Mucosa of descending colon (tissue), 3 donors: ENCODE measurements at regions not wholly inside any gene's neighbourhood (a gene's known extent, or its start where the extent isn't known, plus 50 kb on each side); places are given as distances from the start of the nearest gene placed in this dataset. TPM values are rescaled to one million over a fixed set of nuclear protein-coding genes. Genes with fewer than 3 reads are reported as not detected.
"Not testable (repeated sequence)": the region's sequence is repeated elsewhere in the genome, so short reads cannot be mapped to it uniquely, and the experiment has no call there.

Experiments
- ATAC-seq: fragments of 200-7000 bp; cut with Tn5 transposase; one replicate; pipeline ENCODE4 v1.9.1; 2020; ENCODE audit warnings: mild to moderate bottlenecking, moderate library complexity
- DNase-seq, 3 donors: peaks; one replicate each; pipeline ENCODE4 v3.0.0-alpha.2; 2020
- H3K36me3 ChIP-seq: fragments of 200-600 bp; one replicate; pipeline ENCODE4 v1.8.0; 2021; ENCODE audit warnings: low read depth, mild to moderate bottlenecking
- H3K4me1 ChIP-seq: fragments of 200-600 bp; one replicate; pipeline ENCODE4 v1.8.0; 2021; ENCODE audit warnings: low read depth, mild to moderate bottlenecking
- H3K4me3 ChIP-seq: fragments of 200-600 bp; one replicate; pipeline ENCODE4 v1.8.0; 2021; ENCODE audit warnings: mild to moderate bottlenecking
- H3K9me3 ChIP-seq: fragments of 200-600 bp; one replicate; pipeline ENCODE4 v1.8.0; 2021; ENCODE audit warnings: mild to moderate bottlenecking
- intact Hi-C, 2 donors: fragments of 100-400 bp; cut with DNase I in 1 of 2; cut with micrococcal nuclease in 1 of 2; formaldehyde crosslinking; loops; one replicate each; pipeline versions ENCODE4 v1.11.0 to v1.11.1; 2022; cut with DNase I, micrococcal nuclease
- microRNA-seq: library from miRNA; unstranded; fragments of <30 nt; microRNA quantifications from one replicate; pipeline ENCODE4, GENCODE V29; 2019
- TF ChIP-seq, protein P1 (sequence below): fragments of 200-600 bp; IDR thresholded peaks from one replicate; pipeline ENCODE4 v1.8.0; 2022; ENCODE audit warnings: antibody characterized with exemption, mild to moderate bottlenecking
- donor health status: DM: no; HTN: no; CAD: no; lungs with moderate emphysema.
- donor health status: DM: no; HTN: no; CAD: no.
- donor health status: DM: no; HTN: yes; CAD: no.

DNA sequence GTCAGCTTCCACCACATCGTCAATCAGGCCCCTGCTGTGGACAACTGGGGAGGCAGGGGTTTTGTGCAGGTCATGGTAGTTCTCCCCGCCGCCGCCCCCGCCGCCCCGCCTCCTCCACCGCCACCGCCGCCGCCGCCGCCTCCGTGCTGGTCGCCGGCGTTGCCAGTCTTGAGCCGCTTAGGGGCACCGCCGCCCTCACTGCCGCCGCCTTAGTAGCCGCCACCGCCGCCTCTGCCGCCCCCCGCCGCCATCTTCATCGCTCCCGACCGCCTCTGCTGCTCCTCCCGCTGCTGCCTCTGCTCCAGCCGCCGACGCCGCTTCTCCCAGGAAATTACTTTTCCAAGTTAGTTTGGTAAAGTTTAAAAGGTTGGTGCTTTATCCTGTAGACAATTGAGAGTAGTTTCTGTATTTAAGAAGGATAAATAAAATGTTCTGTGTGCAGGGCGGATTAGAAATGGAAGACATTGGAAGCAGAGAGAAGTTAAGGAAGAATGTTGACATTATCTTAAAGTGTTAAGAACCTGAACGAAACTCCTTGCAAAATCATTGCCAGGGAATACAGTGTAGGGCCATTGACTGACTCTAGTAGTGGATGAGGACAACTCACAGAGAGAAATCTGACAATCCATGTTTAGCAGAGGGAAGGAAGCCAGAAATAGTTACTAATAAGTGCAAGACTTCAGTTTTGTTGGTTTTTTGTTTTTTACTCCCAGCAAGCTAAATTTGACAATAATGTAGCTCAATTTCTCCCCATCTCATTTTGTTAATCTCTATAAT is 53.0 kb upstream of the GOLGA8A start:
- peaks cover 5% of the 10 kb centered on the region for H3K4me1 ChIP-seq
- H3K36me3 ChIP-seq: no peaks in the 10 kb centered on the region
- H3K9me3 ChIP-seq: no peaks in the 10 kb centered on the region
- DNase-seq (no peak), ATAC-seq (no peak)
- TF ChIP-seq, protein P1, sequence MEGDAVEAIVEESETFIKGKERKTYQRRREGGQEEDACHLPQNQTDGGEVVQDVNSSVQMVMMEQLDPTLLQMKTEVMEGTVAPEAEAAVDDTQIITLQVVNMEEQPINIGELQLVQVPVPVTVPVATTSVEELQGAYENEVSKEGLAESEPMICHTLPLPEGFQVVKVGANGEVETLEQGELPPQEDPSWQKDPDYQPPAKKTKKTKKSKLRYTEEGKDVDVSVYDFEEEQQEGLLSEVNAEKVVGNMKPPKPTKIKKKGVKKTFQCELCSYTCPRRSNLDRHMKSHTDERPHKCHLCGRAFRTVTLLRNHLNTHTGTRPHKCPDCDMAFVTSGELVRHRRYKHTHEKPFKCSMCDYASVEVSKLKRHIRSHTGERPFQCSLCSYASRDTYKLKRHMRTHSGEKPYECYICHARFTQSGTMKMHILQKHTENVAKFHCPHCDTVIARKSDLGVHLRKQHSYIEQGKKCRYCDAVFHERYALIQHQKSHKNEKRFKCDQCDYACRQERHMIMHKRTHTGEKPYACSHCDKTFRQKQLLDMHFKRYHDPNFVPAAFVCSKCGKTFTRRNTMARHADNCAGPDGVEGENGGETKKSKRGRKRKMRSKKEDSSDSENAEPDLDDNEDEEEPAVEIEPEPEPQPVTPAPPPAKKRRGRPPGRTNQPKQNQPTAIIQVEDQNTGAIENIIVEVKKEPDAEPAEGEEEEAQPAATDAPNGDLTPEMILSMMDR: no peak
- H3K4me3 ChIP-seq: no peak overlapping the region
- intact Hi-C loops: no loop called here

DNA sequence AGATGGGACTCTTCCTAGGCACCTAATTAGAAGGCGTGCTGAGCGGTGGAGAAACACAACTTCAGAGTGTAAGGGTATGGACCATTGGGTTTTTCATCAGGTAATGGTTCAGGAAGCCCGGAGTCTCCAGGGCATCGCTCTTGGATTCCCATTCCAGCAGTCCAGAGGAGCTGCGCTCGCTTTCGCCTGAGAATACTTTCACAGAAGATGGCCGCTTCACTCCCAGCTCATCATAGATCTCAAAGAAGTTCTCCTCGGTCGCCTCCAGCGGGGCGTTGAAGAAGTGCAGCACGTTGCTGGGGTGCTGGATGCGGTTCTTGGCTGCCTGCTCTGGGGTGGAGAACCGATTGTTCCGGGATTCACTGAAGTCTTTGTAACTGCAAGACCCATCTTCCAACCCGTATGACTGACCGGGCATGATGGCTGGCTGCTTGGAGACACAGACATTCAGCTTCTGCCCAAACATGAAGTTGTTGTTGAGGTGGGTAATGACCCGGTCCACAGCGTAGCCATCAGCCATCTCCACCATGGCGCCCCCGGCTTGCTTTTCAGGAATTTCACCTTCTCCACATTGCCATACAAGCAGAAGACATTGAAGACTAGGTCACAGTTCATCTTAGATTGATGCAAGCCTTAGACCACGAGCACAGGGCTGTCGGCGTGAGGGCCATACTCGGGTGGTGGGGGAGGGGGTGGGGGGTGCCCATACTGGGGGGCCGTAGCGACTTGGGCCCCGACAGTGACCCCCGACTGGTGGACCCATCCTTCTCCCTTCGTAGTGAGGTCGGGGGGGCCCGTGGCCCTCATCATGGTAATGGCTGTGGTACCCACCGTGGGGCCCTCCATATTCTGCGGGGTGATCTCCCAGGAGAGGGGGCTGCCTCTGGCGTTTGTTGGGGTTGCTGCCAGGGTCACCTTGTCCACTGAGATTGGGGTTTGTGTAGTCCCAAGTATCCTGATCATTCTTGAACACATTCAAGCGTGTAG is 51.7 kb upstream of the GOLGA8A start:
- H3K4me3 ChIP-seq, DNase-seq, ATAC-seq: not testable (repeated sequence)

More for the DNA sequence above, 51.7 kb upstream of the GOLGA8A start:
- H3K4me1 ChIP-seq, intact Hi-C loops, H3K36me3 ChIP-seq, H3K9me3 ChIP-seq: not testable (repeated sequence)

Small RNAs in the stretch of these regions (microRNA-seq; reads per million reads assigned to microRNA genes)
- gene MIR1233-2: not detected
